Stimulated activated CD8-positive, alpha-beta memory T cell treated with anti-CD3 and anti-CD28 coated beads, Interleukin-7, amount 100 ng/mL, for 4 hours (primary cell): ENCODE measurements at regions not wholly inside any gene's neighbourhood (a gene's known extent, or its start where the extent isn't known, plus 50 kb on each side); places are given as distances from the start of the nearest gene placed in this dataset.

Experiments
- DNase-seq, 2 donors: peaks; one replicate each; pipeline ENCODE4 v3.0.0-alpha.2; 2020; ENCODE audit warnings: low read depth in 2 of 2

- DNase-seq, result no peak
Measured at GRCh38 chr4:123878976-123879375, 482.4 kb downstream of the SPRY1 start.

DNA sequence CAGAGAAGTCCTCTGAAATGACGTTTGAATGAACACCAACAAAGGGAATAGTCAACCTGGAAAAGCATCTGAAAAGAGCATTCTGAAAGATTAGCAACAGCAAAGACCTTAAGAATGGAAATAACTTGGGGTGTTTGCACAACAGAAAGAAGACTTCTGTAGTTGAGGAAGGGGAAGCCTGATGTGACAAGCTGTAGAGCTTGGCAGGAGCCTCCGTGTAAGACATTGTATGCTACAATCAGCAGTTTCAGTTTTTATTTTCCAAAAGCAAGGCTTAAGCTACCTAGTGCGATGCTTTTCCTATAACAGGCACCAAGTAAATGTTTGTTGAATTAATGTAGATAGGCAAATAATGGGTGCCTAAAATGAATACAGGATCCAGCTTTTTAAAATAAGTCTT is 484.0 kb downstream of the SPRY1 start:
- no peak for DNase-seq

DNA sequence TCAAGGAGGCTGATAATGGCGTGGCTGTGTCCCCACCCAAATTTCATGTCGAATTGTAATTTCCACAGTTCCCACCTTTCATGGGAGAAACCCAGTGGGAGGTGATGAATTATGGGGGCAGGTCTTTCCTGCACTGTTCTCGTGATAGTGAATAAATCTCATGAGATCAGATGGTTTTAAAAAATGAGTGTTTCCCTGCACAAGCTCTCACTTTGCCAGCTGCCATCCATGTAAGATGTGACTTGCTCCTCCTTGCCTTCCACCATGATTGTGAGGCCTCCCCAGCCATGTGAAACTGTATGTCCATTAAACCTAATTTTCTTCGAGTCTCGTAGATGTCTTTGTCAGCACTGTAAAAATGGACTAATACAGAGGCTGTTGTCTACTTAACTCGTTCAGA is 488.3 kb downstream of the SPRY1 start:
- no peak for DNase-seq

DNA sequence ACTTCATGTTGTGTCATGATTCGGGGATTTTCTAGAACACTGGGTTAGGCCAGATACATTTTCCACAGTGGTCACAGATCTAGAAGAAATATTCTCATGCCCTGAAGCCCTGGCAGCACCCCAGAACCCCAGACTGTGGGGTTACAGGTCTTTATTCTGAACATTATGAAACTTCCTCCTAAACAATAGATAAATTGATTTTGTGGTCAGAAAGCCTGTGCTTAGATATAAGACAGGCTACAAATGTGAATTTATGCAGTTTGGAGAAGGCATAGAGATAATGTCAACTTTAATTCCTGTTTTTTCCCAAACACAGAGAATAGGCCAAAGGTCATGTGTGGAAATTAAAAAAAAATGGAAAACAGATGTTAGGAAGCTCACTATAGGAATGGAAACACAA is 492.9 kb downstream of the SPRY1 start:
- no peak for DNase-seq

DNA sequence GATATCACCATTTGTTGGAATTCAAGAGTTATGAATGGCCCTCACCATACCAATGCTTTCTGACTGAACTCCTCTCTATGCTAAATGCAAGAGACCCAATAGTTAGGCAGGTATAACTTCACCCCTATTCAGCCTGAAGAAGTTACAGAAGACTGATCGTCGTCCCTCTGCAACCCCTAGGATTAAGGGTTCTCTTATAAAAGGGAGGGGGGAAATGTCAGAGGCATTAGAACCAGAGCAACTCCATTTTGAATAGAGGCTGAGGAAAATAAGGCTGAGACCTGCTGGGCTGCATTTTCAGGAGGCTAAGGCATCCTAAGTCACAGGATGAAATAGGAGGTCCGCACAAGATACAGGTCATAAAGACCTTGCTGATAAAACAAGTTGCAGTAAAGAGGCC is 494.3 kb downstream of the SPRY1 start:
- no peak for DNase-seq

DNA sequence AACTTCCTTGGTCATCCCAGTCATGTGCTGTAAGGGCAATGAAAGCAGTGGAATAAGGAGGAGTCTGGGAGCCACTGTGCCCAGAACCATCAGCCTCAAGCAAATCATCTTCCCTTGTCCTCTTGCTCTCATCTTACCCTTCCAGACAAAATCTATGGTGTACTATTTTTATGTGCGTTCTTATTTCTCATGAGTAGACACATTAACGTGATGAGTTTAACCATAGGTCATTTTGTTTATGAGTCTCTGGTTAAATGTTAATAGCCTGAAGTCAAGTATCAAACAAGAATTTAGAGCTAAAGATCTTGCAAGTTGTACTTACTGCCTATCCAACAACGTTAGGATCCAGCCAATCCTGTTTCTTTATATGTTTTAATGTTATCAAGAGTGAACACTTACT is 495.3 kb downstream of the SPRY1 start:
- no peak for DNase-seq

GRCh38 chr4:123892368-123892976 is 495.9 kb downstream of the SPRY1 start:
- no peak for DNase-seq

DNA sequence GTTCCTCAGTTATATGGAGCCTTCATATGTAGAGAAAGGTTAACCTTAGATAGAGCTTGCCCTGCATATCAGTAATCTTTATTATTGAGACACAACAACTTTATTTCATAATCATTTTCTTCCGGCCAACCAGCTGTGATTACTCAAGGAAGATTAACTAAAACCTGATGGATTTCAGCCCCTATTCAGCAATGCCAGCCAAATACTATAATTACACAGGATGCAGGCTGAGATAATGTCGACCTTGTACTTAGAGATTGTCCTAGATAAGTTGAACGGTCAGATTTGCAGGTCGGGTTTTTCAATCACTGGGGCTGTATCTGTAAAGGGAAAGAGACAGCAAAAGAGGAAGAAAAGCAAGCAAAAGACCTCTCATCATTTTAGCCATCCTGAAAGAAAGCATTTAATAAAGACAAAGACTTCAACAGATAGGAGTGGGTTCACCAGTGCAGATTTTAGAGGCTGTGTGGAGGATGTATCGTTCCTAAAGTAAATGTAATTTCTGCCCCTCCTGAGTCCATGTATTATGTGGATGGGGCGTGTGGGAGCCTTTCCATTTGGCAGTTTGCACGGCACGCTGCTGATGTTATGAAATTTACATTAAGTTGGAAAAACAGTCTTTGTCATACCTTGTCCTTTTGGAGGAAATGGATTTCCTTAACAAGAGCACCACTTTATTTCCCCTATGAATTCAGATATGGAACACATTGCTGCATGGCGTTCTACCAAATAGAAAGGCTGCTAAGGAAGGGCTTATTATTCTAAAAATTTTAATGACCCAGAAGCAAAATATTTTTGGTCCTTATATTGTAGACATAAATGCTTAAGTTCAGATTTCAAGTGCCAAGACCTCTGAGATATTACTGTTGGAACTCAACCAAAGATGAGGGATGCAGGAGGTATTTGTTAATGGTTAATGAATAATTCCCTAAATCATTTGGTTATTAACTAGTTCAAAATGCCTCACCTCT is 496.7 kb downstream of the SPRY1 start:
- no peak for DNase-seq

- no peak for DNase-seq
Measured at GRCh38 chr4:123896446-123897071, 500.0 kb downstream of the SPRY1 start.

- DNase-seq, result no peak
Measured at GRCh38 chr4:123898946-123899666, 502.5 kb downstream of the SPRY1 start.

GRCh38 chr4:123904882-123905281 is 508.3 kb downstream of the SPRY1 start:
- DNase-seq, result no peak

GRCh38 chr4:123913598-123913997 is 517.0 kb downstream of the SPRY1 start:
- DNase-seq, result no peak

DNA sequence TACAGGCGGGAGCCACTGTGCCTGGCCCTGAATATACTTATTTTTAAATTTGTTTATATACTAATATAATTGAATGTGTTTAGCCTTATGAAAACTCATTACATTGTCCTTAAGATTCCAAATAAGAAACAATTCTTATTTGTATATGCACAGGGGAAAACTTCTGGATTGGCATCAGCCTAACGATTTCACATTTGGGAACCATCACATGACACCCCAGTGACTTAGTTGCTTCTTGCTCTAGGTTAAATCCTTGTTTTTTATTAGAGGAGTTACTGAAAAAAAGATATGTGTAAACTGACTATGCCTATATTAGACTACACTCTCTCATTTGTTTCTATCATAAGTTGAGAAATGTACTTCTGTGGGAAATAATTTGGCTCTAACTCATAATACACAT is 520.2 kb downstream of the SPRY1 start:
- DNase-seq, result no peak

GRCh38 chr4:123919576-123920098 is 523.0 kb downstream of the SPRY1 start:
- no peak for DNase-seq

DNA sequence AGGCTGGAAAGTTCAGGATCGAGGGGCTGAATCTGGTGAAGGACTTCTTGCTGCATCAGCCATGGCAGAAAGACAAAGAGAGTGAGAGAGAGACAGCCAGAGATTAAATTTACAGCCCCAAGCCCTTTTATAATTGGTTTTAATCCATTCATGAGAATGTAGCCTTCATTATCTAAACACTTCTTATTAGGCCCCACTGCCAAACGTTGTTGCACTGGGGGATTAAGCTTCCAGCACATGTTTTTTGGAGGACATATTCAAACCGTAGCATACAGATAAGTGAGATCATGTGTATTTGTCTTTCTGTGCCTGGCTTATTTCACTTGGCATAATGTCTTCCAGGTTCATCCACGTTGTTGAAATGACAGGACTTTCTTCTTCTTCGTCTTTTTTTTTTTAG is 524.7 kb downstream of the SPRY1 start:
- DNase-seq, result no peak

GRCh38 chr4:123922847-123923246 is 526.3 kb downstream of the SPRY1 start:
- no peak for DNase-seq

DNA sequence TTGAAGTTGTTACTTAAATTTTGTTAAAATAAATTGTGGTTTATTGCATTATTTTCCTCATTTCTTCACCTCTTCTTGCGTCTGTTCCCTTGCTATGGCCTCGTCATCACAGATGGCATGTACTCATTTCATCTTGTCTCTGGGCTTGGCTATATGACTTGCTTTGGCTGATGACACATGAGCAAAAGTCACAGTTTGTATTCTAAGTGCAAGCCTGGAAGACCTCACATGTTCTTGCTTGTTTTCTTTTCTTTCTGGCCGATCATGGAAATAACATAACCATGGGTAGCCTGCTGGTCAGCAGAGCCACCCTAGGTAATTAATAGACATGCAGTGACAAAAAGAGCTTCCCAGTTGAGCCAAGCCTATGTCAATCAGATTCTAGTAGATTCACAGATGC is 527.9 kb downstream of the SPRY1 start:
- no peak for DNase-seq

- DNase-seq, result no peak
Measured at GRCh38 chr4:123929565-123929964, 533.0 kb downstream of the SPRY1 start.

GRCh38 chr4:123930996-123931395 is 534.4 kb downstream of the SPRY1 start:
- DNase-seq, result no peak

DNA sequence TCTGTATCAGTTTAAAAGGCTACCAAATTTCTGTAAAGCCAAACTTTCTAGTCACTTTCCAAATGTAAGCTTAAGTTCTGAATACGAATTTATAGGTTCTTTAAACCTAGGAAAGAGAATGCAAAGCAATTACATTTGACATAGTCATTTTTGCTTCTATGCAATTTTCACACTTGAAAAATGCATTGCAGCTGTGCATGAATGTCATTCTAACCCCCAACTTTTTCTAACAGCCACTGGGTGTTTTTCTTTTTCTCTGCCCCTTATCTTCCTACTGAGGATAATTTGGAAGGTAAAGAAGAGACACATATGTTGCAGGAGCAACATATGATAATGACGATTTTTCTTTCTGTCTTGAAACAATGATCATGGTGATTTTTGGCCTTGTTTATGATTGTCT is 537.5 kb downstream of the SPRY1 start:
- DNase-seq, result no peak

DNA sequence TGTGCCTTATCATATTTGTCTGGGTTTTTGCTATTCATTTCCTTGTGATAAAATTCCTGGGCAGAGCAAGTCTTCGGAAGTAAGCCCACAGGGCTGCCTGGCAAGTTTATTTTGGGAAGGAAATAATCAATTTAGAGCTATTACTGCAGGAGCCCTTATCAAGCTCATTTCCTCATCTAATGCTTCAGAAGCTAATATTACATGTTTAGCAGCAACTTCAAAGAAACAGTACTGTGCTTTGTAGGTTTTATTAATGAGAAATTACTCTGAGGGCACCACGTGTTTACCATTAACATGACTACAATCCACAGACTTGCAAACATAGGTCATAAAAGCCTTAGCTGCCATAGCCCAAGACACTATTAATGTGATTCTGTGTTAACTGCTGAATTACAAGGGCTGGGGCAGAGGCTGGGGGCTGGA is 540.0 kb downstream of the SPRY1 start:
- no peak for DNase-seq

GRCh38 chr4:123937581-123937980 is 541.0 kb downstream of the SPRY1 start:
- no peak for DNase-seq
